ENCODE measurements at regions not wholly inside any gene's neighbourhood (a gene's known extent, or its start where the extent isn't known, plus 50 kb on each side); places are given as distances from the start of the nearest gene placed in this dataset.
A peak's percentile ranks its signal among the peaks of the same experiment; 100 is the strongest.

DNA sequence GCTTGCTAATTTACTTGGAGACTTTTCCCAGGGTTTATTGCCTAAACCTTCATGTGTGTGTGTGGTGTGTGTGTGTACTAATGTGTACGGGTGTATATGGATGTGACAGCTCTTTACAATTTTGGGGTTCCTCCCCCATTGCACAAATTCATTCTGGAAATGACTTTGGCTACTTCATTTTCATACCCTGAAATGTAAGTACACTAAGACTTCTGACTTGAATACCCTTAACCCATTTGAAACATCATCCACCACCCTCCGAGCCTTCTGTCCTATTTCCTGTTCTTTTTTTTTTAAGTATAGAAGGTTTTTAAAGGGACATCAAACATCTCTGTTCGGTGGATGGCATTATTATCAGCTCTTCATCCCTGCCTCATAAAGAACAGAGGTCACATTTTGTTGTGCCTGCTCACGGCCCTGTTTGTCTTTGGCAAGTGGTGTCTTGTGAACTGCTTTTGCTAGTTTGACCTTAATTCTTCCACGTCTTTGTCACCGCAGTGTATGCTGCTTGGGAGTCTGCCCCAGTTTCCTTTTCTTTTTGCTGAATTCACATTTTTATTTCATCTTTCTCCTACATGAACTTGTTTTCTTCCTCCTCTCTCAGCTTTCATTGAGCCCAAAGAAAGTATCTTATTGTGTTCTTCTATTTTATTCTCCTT, 228.3 kb downstream of the FOXO1 start:
- Histone ChIP-seq H3K9me3 (ENCODE audit: control insufficient read depth in 2 of 2, low read length in 2 of 2) (no peaks in the 10 kb centered on the region), H3K36me3 (ENCODE audit: control insufficient read depth in 2 of 2, insufficient read depth in 2 of 2, low read length in 2 of 2) (no peaks in the 10 kb centered on the region), H3K27ac (ENCODE audit: low read length) (peak overlapping the region; percentile 25), H3K27me3 (ENCODE audit: control insufficient read depth in 1 of 2, insufficient read depth in 2 of 2, low read length in 2 of 2) (no peaks in the 10 kb centered on the region), H3K9ac (ENCODE audit: low read length in 2 of 2) (peak overlapping the region in 1 of 2 donors; percentile 30), H3K4me1 (ENCODE audit: control insufficient read depth, insufficient read depth, low read length) (peaks cover 29% of the 10 kb centered on the region), H3K4me3 (ENCODE audit: low read length in 2 of 2) (no peak overlapping the region)

DNA sequence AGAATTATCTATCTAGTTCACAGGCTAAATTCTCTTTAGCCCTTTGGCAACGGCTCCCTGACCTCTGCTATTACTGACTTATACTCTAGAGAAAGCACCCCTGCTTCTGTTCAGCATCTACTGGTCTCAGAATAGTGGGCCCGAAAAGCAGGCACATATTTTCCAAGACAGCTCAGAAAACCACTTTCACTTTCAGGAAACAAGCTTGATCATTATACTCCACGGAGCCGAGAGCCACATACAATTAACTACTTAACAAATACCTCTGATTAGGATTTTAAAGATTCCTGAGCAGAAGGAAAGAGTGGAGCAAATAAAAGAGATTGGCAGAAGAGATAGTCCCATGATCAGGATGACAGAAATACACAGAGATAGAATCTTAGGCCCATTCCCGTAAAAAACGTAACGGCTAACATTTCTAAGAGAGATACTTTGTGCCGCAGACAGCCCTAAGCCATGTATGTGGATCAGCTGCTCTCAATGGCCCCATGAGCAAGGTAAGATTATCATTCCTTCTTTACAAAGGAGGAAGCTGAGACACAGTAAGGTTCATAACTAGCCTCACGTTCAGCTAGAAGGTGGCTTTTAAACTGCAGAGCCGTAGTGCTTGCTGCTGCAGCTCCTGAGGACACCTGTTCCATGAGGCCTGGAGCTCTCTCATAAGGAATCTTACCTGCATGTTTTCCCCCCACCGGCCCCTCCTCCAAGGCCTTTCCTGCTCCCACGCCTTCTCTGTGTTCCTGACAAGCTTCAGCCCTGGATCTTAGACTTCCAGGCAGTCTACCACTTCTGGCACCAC, 227.2 kb downstream of the FOXO1 start:
- no peaks in the 10 kb centered on the region for H3K27me3 ChIP-seq (ENCODE audit: control insufficient read depth in 1 of 2, insufficient read depth in 2 of 2, low read length in 2 of 2)
- no peaks in the 10 kb centered on the region for H3K36me3 ChIP-seq (ENCODE audit: control insufficient read depth in 2 of 2, insufficient read depth in 2 of 2, low read length in 2 of 2)
- H3K4me1 ChIP-seq (ENCODE audit: control insufficient read depth, insufficient read depth, low read length) = peaks cover 29% of the 10 kb centered on the region
- H3K27ac ChIP-seq (ENCODE audit: low read length) = peak overlapping the region; percentile 53
- peak overlapping the region; percentile 45 to 59 for H3K4me3 ChIP-seq (ENCODE audit: low read length in 2 of 2)
- no peaks in the 10 kb centered on the region for H3K9me3 ChIP-seq (ENCODE audit: control insufficient read depth in 2 of 2, low read length in 2 of 2)
- peak overlapping the region; percentile 1 to 30 for H3K9ac ChIP-seq (ENCODE audit: low read length in 2 of 2)

DNA sequence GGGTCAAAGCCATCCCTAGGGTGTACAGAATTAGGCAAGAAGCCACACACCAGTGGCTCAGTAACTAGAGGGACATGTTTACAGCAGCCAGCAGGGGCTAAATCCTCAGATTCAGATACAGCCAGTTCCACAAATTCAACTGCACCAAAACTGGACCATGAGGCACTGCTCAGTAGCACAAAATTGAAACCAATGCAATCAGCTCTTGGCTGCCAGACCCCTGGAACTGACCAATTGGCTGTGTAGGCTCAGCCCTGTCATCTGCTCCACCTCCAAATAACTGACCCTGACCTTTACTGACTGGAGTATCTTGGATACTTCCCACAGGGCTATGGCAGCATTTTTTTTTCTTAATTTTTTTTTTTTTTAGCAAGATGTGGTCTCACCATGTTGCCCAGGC, 226.5 kb downstream of the FOXO1 start:
- Histone ChIP-seq H3K27ac (ENCODE audit: low read length) (peak overlapping the region; percentile 53), H3K4me3 (ENCODE audit: low read length in 2 of 2) (no peak overlapping the region), H3K36me3 (ENCODE audit: control insufficient read depth in 2 of 2, insufficient read depth in 2 of 2, low read length in 2 of 2) (no peaks in the 10 kb centered on the region), H3K4me1 (ENCODE audit: control insufficient read depth, insufficient read depth, low read length) (peaks cover 29% of the 10 kb centered on the region), H3K9ac (ENCODE audit: low read length in 2 of 2) (no peak overlapping the region), H3K9me3 (ENCODE audit: control insufficient read depth in 2 of 2, low read length in 2 of 2) (no peaks in the 10 kb centered on the region), H3K27me3 (ENCODE audit: control insufficient read depth in 1 of 2, insufficient read depth in 2 of 2, low read length in 2 of 2) (no peaks in the 10 kb centered on the region)

DNA sequence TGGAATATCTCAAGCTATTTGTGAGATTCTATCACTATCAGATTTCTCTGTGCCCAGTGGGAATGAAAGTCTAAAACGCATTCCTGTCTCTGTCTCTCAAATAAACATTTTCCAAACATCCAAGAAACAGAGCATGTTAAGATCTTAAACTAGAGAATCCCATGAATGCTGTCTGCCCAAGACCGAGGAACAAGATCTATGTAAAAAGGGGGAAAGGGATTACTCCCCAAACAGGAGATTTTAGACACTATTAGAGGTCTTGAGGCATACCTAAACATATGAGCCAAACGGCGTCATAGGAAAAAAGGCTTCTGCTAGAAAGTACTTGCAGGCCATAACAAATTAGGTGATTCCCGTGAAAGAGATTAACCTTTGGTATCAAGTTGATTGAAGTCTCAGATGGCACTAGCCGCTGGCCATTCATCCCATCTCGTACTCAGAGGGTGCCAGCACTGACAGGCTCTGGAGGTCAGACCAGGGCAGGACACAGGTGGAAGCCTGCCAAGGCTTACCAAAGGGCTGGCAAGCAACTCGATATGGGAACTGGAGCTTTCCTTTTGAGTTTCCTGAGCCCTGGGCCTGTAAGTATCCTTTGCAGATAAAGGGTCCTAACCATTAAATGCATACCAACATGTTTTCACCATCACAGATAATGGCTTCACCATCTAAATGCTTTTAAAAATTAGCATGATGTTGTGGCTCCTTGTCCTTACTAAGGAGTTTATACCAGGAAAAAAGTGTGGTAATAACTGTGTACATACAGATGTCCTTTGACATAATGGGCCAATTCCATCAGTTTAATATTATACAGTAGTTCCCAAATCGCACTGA, 225.2 kb downstream of the FOXO1 start:
- Histone ChIP-seq H3K4me3 (ENCODE audit: low read length in 2 of 2) (peak overlapping the region in 1 of 2 donors; percentile 47), H3K36me3 (ENCODE audit: control insufficient read depth in 2 of 2, insufficient read depth in 2 of 2, low read length in 2 of 2) (no peaks in the 10 kb centered on the region), H3K27ac (ENCODE audit: low read length) (peak overlapping the region; percentile 53), H3K27me3 (ENCODE audit: control insufficient read depth in 1 of 2, insufficient read depth in 2 of 2, low read length in 2 of 2) (no peaks in the 10 kb centered on the region), H3K9ac (ENCODE audit: low read length in 2 of 2) (peak overlapping the region in 1 of 2 donors; percentile 13), H3K4me1 (ENCODE audit: control insufficient read depth, insufficient read depth, low read length) (peaks cover 29% of the 10 kb centered on the region), H3K9me3 (ENCODE audit: control insufficient read depth in 2 of 2, low read length in 2 of 2) (no peaks in the 10 kb centered on the region)

DNA sequence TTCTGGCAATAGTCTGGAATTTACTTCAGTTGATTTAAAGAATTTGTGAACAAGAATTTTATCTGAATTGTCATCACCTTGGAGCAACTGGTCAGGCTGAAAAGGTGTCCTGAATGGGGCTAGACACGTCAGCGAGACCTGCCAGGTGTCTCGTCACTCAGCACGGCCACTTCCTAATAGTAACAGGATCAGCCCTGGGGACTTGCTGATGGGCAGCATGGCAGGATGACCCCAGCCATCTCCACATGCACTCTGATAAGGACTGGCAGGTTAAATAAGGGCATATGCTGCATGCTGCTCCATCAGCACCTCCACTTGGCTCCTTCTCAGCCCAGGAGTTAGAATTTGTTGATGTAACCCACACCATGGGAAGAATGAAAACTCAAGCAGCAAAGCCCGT, 224.2 kb downstream of the FOXO1 start:
- no peak overlapping the region for H3K4me3 ChIP-seq (ENCODE audit: low read length in 2 of 2)
- no peaks in the 10 kb centered on the region for H3K27me3 ChIP-seq (ENCODE audit: control insufficient read depth in 1 of 2, insufficient read depth in 2 of 2, low read length in 2 of 2)
- H3K36me3 ChIP-seq (ENCODE audit: control insufficient read depth in 2 of 2, insufficient read depth in 2 of 2, low read length in 2 of 2) = no peaks in the 10 kb centered on the region
- no peaks in the 10 kb centered on the region for H3K9me3 ChIP-seq (ENCODE audit: control insufficient read depth in 2 of 2, low read length in 2 of 2)
- H3K27ac ChIP-seq (ENCODE audit: low read length) = no peak overlapping the region
- H3K4me1 ChIP-seq (ENCODE audit: control insufficient read depth, insufficient read depth, low read length) = peaks cover 29% of the 10 kb centered on the region
- no peak overlapping the region for H3K9ac ChIP-seq (ENCODE audit: low read length in 2 of 2)

DNA sequence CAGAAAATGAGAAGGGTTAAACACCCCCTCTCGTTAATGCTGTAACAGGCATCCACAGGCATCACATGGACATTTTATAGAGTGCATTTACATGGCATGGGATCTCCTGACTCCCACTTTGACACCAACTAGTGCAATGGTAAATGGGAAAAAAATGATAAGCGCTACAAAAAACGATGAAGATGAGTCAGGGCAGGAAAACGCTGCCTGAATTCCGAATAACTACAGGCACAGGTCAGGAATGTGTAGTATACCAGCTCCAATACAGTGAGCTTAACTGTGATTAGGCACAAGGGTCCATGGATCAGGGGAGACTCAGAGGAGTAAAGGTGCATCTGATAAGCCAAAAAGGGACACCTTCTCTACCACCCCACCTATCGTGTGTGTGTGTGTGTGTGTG, 223.6 kb downstream of the FOXO1 start:
- Histone ChIP-seq H3K27me3 (ENCODE audit: control insufficient read depth in 1 of 2, insufficient read depth in 2 of 2, low read length in 2 of 2) (no peaks in the 10 kb centered on the region), H3K4me1 (ENCODE audit: control insufficient read depth, insufficient read depth, low read length) (peaks cover 29% of the 10 kb centered on the region), H3K4me3 (ENCODE audit: low read length in 2 of 2) (no peak overlapping the region), H3K9me3 (ENCODE audit: control insufficient read depth in 2 of 2, low read length in 2 of 2) (no peaks in the 10 kb centered on the region), H3K9ac (ENCODE audit: low read length in 2 of 2) (no peak overlapping the region), H3K36me3 (ENCODE audit: control insufficient read depth in 2 of 2, insufficient read depth in 2 of 2, low read length in 2 of 2) (no peaks in the 10 kb centered on the region), H3K27ac (ENCODE audit: low read length) (no peak overlapping the region)

DNA sequence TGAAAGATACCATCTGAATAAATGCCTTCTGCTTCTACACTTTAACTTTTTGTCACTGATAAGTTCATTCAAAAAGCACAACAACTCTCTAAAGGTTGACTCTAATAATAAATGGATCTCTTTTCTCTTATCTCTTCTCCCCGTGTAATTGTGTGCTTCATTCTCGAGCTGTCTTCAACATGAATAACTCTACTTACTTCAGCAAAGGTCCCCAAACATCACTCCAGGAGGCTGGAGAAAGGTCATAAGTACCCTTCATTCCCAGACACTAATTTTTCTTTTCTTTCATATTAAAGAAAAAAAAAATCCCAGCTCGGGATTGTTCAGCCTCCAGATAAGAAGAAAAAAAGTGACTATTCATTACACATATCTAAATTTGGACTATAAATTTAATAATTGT, 222.2 kb downstream of the FOXO1 start:
- Histone ChIP-seq H3K9me3 (ENCODE audit: control insufficient read depth in 2 of 2, low read length in 2 of 2) (peaks cover 0 to 3% of the 10 kb centered on the region in 2 donors), H3K4me3 (ENCODE audit: low read length in 2 of 2) (no peak overlapping the region), H3K27ac (ENCODE audit: low read length) (no peak overlapping the region), H3K9ac (ENCODE audit: low read length in 2 of 2) (no peak overlapping the region), H3K27me3 (ENCODE audit: control insufficient read depth in 1 of 2, insufficient read depth in 2 of 2, low read length in 2 of 2) (no peaks in the 10 kb centered on the region), H3K4me1 (ENCODE audit: control insufficient read depth, insufficient read depth, low read length) (peaks cover 29% of the 10 kb centered on the region), H3K36me3 (ENCODE audit: control insufficient read depth in 2 of 2, insufficient read depth in 2 of 2, low read length in 2 of 2) (no peaks in the 10 kb centered on the region)

DNA sequence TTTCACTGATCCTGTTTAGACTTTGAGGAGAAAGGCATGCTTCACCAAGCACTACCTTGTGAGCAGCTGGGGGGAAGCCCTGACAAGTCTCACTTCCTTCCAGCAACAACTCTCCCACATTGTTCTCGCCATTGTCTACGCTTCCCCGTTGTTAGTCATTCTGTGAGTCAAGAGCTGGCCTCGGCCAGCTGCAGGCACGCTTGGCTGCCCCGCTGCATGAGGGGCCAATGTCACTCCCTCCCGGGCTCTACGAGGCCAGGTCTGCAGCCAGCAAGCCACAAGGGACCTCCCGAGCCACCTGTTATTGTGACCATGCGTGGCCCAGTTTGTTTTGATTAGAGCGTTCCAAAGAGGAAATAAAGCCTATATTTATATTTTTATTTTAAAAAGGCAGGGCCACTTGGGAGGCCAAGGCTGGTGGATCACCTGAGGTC, 220.9 kb downstream of the FOXO1 start:
- no peak overlapping the region for H3K27ac ChIP-seq (ENCODE audit: low read length)
- H3K4me1 ChIP-seq (ENCODE audit: control insufficient read depth, insufficient read depth, low read length) = peaks cover 17% of the 10 kb centered on the region
- no peaks in the 10 kb centered on the region for H3K27me3 ChIP-seq (ENCODE audit: control insufficient read depth in 1 of 2, insufficient read depth in 2 of 2, low read length in 2 of 2)
- peaks cover 0 to 5% of the 10 kb centered on the region in 2 donors for H3K9me3 ChIP-seq (ENCODE audit: control insufficient read depth in 2 of 2, low read length in 2 of 2)
- H3K4me3 ChIP-seq (ENCODE audit: low read length in 2 of 2) = no peak overlapping the region
- H3K36me3 ChIP-seq (ENCODE audit: control insufficient read depth in 2 of 2, insufficient read depth in 2 of 2, low read length in 2 of 2) = no peaks in the 10 kb centered on the region
- no peak overlapping the region for H3K9ac ChIP-seq (ENCODE audit: low read length in 2 of 2)

DNA sequence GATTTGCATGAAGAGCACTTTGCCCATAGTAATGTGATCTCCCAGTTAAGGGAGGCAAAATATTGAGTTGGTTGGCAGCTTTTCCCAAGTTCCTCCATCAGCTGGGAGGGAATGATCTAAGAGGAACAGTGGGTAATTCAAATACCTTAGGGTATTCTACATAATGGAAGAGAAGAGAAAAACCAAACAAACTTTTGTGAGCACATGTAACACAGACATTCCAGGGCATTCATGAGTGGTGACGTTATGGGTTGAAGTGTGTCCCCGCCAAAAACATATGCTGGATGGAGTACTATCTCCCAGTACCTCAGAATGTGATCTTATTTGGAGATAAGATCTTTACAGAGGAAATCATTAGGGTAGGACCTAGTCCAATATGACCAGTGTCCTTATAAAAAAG, 220.1 kb downstream of the FOXO1 start:
- Histone ChIP-seq H3K27ac (ENCODE audit: low read length) (no peak overlapping the region), H3K4me3 (ENCODE audit: low read length in 2 of 2) (no peak overlapping the region), H3K9me3 (ENCODE audit: control insufficient read depth in 2 of 2, low read length in 2 of 2) (peaks cover 0 to 5% of the 10 kb centered on the region in 2 donors), H3K36me3 (ENCODE audit: control insufficient read depth in 2 of 2, insufficient read depth in 2 of 2, low read length in 2 of 2) (no peaks in the 10 kb centered on the region), H3K9ac (ENCODE audit: low read length in 2 of 2) (no peak overlapping the region), H3K4me1 (ENCODE audit: control insufficient read depth, insufficient read depth, low read length) (peaks cover 12% of the 10 kb centered on the region), H3K27me3 (ENCODE audit: control insufficient read depth in 1 of 2, insufficient read depth in 2 of 2, low read length in 2 of 2) (no peaks in the 10 kb centered on the region)

DNA sequence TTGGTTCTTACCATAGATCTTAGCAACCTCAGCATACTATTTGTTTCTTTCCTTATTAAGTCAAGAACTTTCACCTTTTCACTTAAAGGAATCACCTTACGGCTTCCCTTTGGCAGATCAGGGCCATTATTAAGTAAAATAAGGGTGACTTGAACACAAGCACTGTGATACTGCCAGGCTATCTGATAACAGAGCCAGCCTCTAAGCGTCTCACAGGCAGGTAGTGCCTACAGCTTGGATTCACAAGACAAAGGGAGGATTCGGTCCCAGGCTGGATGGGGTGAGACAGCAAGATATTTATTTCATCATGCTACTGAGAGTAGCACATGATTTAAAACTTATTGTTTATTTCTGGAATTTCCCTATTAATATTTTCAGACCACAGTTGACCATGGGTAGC, 218.6 kb downstream of the FOXO1 start:
- Histone ChIP-seq H3K9me3 (ENCODE audit: control insufficient read depth in 2 of 2, low read length in 2 of 2) (peaks cover 0 to 5% of the 10 kb centered on the region in 2 donors), H3K9ac (ENCODE audit: low read length in 2 of 2) (no peak overlapping the region), H3K36me3 (ENCODE audit: control insufficient read depth in 2 of 2, insufficient read depth in 2 of 2, low read length in 2 of 2) (no peaks in the 10 kb centered on the region), H3K4me1 (ENCODE audit: control insufficient read depth, insufficient read depth, low read length) (peaks cover 2% of the 10 kb centered on the region), H3K27ac (ENCODE audit: low read length) (no peak overlapping the region), H3K27me3 (ENCODE audit: control insufficient read depth in 1 of 2, insufficient read depth in 2 of 2, low read length in 2 of 2) (no peaks in the 10 kb centered on the region), H3K4me3 (ENCODE audit: low read length in 2 of 2) (no peak overlapping the region)
